IPS-11a (cell line): ENCODE measurements at regions not wholly inside any gene's neighbourhood (a gene's known extent, or its start where the extent isn't known, plus 50 kb on each side); places are given as distances from the start of the nearest gene placed in this dataset.

Source experiments
- H3K4me3 ChIP-seq: one replicate; pipeline ENCODE4 v1.5.1; 2013; ENCODE audit warnings: low read depth, low read length, control low read depth

DNA sequence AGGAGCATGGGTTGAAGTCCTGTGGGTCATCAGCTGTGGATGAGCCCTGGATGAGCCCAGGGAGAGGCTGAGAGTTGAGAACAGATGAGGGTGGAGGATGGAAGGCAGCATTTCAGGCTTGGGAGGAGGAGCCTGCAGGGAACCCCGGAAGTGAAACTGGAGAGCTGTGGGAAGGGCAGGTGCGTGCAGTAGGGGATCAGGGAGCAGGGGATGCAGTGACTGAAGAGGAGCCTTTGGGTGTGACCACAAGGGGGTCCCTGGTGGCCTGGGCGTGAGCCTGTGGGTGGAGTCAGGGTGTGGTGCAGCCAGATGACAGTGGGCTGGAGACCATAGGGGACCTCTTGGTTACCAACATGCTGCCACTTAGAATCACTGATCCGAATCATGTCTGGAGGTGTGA, 115.5 kb downstream of the PAPOLA start:
- no peak overlapping the region for H3K4me3 ChIP-seq

DNA sequence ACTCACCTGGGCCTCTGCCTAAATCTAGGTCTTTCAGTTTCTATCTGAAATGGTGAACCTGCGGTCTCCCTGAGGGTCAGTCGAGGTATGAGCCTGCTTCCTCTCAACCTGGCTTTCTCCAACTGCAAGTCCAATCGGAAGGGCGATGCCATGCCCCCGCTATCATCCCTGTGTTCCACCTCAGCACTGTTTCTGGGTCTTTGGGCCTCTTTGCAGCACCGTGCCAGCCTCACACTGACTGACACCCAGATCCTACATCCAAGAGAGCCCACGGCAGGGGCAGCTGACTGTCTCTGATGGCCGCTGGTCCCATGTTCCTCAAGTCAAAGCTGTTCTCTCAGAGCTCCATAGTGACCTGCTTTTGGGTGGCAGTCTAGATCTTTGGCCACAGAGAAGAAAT, 120.7 kb downstream of the PAPOLA start:
- no peak overlapping the region for H3K4me3 ChIP-seq

DNA sequence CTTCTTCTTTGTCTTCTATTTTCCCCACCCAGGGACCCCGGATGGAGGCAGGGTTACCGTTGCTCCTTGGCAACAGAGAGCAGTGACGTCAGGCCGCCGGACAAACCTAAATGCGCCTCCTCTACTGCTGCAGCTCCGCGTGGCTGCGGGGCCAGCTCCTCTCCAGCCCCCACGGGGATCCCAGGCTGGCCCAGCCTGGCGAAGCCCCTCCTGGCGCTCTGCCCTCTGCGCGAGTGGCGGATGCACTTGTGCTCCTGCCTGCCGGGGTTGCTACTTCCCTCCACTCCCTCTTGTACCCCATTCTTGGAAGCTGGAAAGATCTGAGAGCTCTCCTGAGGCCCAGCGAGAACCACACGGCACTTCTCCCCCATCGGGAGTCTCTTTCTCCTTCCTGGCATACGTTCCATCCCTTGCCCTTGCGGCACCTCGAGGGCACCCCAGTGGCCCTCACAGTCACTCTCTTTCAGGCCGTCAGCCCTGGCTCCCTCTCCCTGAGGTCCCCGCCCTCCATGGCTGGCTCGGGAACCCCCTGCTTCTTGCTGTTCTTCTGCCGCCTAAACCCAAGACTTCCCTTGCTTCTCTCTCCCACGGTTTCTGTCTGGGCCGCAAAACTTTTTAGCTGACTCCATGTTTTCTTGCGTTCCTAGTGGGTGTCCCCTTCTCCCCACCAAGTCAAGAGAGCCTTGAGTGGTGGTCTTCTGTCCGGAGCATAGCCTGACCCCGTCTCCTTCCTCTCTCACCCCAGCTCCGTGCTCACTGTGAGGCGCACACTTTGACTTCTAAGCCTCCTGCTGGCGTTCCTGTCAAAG, 121.7 kb downstream of the PAPOLA start:
- H3K4me3 ChIP-seq: no peak overlapping the region

DNA sequence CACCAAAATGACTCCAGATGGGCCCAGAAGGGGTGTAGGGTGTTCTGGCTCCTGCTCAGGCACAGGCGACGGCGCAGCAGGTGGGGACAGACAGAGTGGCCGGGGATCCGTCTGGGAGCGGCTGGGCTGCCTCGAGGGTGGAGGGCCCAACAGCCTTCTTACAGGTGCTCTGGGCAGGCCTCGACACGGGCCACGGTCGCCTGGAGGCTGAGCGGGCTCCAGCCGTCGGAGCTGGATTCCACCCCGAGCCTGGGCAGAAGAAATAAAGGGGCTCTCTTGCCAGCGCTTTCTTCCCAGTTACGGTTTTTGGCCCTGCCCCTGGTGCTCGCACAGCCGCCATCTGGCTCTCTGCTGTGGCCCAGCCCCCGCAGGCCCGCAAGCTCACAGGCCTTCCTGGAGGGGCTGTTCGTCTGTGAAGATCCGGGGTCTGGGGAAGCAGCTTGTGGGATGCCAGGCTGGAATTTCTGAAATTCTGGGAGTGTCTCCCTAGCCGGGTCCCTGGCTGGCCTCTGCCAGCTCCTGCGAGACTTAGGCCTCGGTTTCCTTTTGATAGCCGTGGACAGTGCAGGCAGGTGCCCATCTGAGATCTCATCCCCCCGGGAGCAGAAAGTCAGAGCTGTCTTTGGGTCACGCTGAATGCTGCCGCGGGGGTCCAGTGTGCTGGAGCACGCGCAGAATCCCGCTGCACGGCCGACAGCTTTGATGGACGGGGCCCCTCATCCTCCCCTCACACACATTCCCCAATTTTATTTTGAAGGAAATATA, 122.7 kb downstream of the PAPOLA start:
- H3K4me3 ChIP-seq: no peak overlapping the region

GRCh38 chr14:96625426-96625985, 123.3 kb downstream of the PAPOLA start:
- no peak overlapping the region for H3K4me3 ChIP-seq

GRCh38 chr14:96626121-96626768, 124.1 kb downstream of the PAPOLA start:
- no peak overlapping the region for H3K4me3 ChIP-seq

DNA sequence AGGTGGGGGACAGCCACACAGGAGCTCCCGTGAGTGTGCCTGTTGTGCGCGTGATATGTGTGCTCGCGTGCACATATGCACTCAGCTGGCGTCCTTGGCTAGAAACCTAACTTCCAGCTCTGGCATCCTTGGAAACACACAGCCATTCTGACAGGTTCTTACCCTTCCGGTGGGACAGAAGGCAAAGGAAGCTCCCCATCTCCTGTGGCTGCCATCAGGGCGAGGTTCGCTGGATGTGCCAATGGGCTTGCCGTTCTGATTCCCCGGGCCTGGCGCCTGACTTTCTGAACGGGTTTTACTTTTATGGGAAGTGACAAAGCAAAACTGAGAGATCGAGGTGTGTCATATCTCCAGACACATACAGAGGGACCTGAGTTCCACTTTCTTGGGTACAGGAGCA, 124.7 kb downstream of the PAPOLA start:
- H3K4me3 ChIP-seq: no peak overlapping the region

- no peak overlapping the region for H3K4me3 ChIP-seq
Measured at GRCh38 chr14:96627386-96627785, 125.2 kb downstream of the PAPOLA start.

- H3K4me3 ChIP-seq: no peak overlapping the region
Measured at GRCh38 chr14:96627811-96628775, 125.9 kb downstream of the PAPOLA start.

DNA sequence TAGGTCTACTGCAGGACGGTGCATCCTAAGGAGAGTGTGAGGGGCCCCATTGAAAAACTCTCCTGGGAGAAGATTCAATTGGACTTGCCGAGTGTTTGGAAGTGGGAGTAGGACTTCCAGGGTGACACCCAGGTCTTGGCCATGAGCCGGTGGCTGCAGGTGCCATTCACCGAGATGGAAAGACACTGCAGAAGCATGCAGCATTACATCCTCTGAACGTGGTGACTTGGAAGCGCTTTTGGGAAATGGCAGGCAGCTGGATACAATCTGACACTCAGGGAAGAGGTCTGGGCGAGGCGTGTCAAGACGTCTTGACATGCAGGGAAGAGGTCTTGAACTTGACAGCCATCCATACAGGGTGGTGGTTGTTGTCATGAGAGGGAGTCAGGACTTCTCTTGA, 126.9 kb downstream of the PAPOLA start:
- no peak overlapping the region for H3K4me3 ChIP-seq

DNA sequence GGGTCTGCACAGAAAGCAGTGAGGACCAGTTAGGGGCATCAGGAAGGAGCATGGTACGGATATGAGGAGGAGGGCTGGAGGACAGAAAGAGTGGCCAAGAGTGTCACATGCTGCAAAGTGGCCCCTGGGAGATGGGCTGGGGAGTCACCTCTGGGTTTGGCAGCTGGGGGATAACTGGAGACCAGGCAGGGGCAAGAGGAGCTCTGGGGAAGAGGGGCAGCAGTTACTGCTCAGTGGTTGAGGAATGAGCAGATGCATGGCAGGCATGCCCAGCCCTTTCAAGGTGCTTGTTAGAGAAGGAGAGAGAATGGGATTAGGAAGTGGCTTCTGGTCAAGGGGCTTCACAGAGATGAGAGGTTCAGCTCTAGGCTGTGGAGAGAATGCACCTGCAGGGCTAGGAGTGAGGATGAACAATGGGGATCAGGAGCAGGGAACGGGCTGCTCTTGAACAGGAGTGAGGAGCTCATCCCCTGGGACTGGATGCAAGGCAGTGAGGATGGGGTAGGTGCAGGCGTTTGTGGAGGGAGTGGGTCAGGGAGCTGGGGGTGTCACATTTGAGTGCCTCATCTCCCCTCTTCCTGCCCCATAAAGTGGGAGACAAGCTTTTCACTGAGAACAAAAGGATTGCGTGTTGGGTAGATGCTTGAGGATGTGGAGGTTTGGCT, 127.5 kb downstream of the PAPOLA start:
- H3K4me3 ChIP-seq: no peak overlapping the region

- H3K4me3 ChIP-seq: no peak overlapping the region
Measured at GRCh38 chr14:96630281-96630680, 128.1 kb downstream of the PAPOLA start.

DNA sequence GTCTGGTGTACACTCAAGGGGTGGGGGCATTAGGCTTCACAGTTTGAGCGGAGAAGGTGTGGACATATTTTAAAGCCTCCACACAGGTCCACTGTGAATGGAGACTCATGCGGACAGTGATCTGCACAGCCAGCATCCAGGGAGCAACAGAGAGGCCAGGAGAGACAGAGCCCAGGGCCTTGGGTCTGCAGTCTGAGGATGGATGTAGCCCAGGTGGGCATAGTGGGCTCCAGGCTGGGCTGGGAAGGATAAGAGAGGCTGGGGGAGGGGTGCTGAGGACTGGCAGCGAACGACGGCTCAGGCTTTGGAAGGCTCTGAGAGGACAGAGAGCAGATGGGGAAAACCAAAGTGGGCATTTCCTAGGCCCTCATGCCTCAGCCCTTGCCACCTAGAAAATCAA, 128.8 kb downstream of the PAPOLA start:
- H3K4me3 ChIP-seq: no peak overlapping the region

GRCh38 chr14:96631621-96632362, 129.6 kb downstream of the PAPOLA start:
- no peak overlapping the region for H3K4me3 ChIP-seq

- no peak overlapping the region for H3K4me3 ChIP-seq
Measured at GRCh38 chr14:96632363-96632758, 130.2 kb downstream of the PAPOLA start.

DNA sequence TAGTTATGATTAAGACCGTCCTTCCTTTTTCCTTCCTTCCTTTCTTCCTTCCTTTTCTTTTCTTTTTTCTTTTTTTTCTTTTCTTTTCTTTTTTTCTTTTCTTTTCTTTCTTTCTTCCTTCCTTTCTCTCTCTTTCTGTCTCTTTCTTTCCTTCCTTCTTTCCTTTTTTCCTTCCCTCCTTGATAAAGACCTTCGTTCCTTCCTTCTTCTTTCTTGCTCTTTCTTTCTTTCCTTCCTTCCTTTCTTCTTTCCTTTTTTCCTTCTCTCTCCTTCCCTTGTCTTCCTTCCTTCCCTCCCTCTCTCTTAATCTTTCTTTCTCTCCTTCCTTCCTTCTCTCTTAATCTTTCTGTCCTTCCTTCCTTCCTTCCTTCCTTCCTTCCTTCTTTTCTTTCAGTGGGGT, 130.9 kb downstream of the PAPOLA start:
- no peak overlapping the region for H3K4me3 ChIP-seq

DNA sequence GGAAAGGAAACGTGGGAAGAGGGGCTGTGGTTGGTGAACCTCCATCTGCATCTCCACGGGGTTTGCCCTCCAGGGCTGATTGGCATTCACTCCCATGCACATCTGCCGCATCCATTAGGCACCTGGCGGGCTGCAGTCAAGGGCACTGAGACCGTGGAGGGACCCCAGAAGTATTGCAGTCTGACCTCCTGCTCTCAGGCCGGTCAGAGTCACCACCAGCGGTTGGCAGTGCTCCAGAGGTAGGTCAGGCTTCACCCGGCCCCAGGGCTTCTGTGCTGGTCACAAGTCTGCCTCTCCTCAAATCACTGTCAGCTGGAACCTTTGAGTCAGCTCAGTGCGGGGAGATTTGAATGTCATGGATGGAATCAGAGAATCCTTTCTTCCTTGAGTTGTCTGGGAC, 132.3 kb downstream of the PAPOLA start:
- no peak overlapping the region for H3K4me3 ChIP-seq

- H3K4me3 ChIP-seq: no peak overlapping the region
Measured at GRCh38 chr14:96634896-96635295, 132.7 kb downstream of the PAPOLA start.

GRCh38 chr14:96635850-96636249, 133.7 kb downstream of the PAPOLA start:
- H3K4me3 ChIP-seq: no peak overlapping the region
